NCI-H1092 (cell line): ENCODE measurements at regions not wholly inside any gene's neighbourhood (a gene's known extent, or its start where the extent isn't known, plus 50 kb on each side); places are given as distances from the start of the nearest gene placed in this dataset.
"Not testable (repeated sequence)": the region's sequence is repeated elsewhere in the genome, so short reads cannot be mapped to it uniquely, and the experiment has no call there.

Source experiments
- DNase-seq: peaks from one replicate; lab custom pipeline; 2025; lab: John Stamatoyannopoulos, UW

DNA sequence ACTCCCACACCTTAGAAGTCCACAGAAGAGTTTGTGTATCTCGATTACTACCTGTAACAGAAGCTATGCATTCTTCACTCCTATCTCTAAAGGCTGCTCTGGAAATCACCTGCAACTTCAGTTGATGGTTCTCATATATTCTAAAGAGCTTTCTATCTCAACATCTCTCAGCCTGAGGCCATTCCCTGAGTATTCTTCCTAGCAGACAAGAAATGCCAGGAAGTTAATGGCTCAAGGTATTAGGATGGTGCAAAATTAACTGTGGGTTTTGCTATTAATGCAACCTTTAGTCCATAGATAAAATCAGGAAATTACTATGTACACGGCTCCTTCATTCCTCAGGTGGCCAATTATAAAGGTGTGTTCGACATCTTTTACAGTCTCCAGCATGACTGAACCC lies 290.1 kb downstream of the ZNF716 start:
- not testable (repeated sequence) for DNase-seq

DNA sequence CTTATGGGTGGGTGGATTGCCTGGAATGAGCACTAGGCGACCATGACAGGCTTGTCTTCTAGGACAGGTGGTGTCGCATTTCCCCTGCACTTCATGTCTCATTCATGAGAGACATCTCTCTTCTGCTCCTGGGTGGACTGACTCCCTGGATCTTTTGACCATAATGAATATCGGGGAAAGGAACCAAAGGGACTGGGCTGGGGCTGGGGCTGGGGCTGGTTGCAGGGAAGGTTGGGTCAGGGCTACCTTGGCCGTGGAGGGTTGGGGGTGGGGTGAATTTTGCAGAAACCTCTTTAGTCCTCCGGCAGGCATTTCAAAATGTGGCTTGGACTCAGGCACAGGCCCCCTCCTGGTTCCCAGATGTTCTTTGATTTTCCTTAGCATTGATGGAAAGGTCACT lies 319.2 kb downstream of the ZNF716 start:
- DNase-seq: no peak

DNA sequence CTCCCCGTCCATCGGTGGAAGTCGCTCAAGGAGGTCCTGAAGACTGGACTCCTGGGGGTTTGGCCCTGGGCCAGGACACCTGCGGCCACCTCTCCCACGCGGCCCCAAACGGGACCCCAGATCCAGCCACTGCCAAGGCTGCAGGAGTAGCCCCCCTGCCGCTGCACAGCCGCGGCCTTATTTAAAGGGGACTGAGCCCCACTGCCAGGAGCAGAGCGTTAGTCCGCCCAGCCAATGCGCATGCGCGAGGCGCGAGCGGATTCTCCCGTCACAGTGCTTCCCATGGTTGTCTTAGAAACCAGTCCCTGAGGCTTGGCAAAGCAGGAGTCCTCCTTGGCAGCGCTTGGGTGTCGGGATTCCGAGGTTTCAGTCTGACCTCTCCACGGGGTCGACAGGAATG lies 320.0 kb downstream of the ZNF716 start:
- no peak for DNase-seq

DNA sequence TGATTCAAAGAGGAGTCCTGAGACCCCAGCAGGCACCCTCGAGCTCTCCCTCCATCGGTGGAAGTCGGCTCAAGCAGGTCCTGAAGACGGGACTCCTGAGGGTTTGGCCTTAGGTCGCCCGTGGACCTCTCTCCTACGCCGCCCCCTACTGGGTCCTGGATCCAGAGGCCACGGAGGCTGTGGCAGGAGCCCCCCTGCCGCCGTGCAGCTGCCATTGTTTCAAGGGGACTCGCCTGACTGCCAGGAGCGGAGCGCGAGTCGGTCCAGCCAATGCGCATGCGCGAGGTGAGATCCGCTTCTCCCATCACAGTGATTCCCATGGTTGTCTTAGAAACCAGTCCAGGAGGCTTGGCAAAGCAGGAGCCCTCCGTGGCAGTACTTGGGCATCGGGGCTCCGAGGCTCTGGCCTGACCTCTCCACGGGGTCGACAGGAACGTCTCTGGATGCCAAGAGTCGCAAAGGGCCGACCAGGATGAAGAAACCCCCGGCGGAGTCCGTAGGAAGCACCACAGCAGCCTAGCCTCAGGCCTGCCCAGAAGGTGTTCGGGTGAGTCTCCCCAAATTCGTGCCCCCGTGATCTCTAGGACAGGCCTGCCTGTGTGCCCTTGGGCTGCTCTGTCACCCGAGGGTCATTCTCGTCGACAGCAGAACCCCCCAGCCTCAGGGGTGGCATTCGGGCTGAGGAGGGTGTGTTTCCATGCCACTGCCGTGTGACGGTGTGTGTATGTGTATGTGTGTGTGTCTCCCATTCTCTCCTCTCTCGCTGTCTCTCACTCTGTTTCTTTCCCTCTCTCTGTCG lies 322.3 kb downstream of the ZNF716 start:
- DNase-seq: no peak

DNA sequence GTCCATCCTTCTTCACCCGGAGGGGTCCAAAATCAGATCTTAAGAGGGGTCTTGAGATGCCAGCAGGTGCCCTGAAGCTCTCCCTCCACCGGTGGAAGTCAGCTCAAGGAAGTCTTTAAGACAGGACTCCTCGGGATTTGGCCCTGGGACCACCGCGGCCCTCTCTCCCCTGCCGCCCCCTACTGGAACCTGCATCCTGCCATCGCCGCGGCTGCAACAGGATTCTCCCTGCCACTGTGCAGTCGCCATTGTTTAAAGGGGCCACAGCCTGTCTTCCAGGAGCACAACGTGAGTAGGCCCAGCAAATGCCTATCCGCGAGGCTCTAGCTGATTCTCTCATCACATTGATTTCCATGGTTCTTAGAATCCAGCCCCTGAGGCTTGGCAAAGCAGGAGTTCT lies 324.3 kb downstream of the ZNF716 start:
- no peak for DNase-seq

DNA sequence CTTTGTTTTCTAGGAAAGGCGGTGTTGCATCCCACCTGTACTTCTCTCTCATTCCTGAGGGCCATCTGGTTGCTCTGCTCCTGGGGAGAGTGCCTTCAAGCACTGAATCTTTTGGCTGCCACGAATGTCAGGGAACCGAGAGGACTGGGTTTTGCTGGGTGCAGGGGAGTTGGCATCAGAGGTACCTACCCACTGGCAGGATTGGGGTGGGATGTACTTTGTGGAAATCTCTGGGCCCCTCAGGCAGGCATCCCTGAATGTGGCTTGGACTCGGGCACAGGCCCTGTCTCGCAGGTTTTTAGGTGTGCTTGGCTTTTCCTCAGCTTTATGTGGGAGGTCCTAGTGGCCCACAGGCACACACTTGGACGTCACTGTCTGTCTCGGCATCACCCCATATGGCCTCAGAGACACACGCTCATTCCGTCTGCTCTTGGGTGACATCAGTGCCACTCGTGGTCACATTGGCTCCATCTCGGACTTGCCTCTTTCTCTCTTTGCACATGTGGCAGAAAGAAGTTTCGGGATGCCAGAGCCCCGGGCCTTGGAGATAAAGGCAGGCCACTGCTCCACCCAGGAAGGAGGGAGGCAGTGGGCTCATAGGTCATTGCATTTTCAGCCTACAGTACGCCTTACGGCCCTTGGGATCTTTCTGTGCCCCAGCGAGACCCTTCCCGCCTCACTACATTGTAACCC lies 325.6 kb downstream of the ZNF716 start:
- DNase-seq: no peak

DNA sequence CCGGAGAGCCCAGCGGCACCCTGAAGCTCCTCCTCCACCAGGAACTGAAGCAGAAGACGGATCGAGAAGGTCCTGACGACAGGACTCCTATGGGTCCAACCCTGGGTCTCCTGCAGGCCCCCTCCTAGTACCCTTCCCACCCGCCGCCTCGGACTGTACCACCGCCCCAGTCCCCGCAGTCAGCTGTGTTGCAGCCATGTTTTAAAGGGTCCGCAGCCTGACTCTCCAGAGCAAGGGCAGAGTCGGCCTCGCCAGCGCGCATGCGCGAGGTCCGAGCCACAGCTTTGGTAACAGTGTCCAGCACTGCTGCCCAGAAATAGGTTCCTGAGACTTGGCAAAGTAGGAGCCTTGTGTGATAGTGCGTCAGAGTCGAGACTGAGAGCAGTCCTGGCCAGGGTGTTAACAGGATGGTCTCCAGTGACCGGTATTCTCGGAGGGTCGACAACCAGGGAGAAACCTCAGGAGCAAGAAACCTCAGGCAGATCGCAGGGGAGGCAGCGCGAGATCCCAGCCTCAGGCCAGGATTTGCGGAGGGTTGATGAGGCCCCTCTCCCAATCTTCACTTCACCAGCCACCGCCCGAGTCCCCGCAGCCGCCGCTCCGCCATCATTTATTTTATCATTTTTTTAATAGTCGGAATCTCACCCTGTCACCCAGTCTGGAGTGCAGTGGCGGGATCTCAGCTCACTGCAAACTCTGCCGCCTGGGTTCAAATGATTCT lies 326.3 kb downstream of the ZNF716 start:
- not testable (repeated sequence) for DNase-seq

DNA sequence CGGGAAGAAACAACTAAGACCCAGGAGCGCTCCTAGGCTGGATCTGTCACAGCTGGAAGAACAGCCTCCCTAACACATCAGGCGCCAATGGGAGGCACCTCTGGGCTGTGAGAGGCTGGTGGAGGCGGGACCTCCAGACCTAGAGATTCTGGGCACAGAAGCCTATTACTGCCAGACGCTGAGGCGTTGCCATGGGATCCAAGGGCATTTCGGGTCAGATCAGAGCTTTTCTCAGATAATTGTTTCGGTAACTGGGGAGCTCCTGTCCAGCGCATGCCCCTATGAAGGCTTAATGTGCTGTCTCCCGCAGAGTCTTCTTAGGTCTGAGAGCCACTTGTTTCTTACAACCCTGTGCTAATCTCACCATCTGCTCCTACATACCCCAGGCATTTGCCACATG lies 339.2 kb downstream of the ZNF716 start:
- DNase-seq: no peak

DNA sequence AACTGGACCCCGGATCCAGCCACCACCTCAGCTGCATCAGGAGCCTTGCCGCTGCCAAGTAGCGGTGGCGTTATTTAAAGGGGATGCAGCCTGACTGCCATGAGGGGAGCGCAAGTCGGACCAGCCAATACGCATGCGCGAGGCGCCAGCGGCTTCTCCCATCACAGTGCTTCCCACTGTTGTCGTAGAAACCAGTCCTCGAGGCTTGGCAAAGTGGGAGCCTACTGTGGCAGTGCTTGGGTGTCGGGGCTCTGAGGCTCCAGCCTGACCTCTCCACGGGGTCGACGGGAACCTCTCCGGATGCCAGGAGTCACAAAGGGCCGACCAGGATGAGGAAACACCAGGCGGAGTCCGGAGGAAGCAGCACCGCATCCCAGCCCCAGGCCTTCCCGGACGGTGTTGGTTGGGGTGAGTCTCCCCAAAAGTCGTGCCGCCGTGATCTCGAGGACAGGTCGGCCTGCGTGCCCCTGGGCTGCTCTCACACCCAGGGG lies 369.6 kb downstream of the ZNF716 start:
- DNase-seq: no peak

DNA sequence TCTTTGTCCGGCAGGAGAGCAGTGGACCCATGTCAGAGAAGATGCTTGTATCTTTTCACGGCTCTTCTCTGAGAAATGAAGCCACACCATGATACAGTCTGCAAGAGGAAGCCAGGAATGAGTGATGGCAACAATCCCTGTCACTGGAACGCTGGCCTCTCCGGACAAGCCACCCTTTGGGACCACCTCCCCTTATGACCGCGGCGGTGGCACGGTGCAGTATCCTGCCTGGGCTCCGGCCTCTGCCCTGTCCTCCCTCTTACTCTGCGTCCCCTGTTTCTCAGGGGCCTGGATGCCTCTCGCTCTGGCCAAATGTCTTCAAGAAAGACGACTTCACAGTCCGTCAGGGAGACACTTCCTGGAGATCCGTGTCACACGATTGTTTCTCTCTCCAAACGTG lies 370.5 kb downstream of the ZNF716 start:
- no peak for DNase-seq

DNA sequence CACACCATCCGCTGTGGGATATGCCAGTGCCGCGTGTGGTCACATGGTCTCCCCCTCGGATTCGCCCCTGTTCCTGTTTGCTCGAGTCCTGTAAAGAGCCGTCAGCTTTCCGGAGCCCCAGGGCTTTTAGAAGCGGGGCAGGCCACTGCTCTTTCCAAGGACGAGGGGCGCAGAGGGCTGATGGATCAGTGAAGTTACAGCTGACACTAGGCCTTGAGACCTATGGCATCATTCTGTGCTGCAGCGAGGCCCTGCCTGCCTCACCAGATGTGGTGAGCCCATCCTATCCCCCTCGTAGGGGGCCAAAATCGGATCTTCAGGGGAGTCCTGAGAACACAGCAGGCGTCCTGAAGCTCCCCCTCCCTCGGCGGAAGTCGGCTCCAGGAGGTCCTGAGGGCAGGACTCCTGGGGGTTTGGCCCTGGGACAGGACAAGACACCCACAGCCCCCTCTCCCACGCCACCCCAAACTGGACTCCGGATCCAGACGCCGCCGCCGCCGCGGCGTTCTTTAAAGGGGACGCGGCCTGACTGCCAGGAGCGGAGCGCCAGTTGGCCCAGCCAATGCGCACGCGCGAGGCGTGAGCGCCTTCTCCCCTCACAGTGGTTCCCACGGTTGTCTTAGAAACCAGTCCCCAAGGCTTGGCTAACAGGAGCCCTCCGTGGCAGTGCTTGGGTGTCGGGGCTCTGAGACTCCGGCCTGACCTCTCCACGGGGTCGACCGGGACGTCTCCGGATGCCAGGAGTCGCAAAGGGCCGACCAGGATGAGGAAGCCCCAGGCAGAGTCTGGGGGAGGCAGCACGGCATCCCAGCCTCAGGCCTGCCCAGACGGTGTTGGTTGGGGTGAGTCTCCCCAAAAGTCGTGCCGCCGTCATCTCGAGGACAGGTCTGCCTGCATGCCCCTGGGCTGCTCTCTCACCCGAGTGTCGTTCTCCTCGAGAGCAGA lies 371.7 kb downstream of the ZNF716 start:
- DNase-seq: no peak

DNA sequence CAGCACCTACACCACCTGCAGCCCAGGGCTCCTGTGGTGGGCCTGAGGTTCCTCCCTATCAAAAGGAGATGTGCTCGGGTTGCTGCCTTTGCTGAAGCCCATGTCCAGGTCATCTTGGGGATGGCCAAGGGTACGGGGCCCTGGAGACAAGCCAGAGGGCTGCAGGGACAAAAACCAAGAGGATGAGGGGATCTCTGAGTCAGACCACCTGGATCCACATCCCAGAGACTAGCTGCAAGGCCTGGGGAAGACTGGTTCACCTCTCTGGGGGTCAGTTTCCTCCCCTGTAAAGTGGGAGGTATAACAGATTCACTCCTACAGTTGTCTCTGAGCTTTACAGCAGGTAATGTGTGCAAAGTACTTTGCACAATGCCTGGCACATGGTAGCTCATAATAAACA lies 376.6 kb downstream of the ZNF716 start:
- DNase-seq: not testable (repeated sequence)

DNA sequence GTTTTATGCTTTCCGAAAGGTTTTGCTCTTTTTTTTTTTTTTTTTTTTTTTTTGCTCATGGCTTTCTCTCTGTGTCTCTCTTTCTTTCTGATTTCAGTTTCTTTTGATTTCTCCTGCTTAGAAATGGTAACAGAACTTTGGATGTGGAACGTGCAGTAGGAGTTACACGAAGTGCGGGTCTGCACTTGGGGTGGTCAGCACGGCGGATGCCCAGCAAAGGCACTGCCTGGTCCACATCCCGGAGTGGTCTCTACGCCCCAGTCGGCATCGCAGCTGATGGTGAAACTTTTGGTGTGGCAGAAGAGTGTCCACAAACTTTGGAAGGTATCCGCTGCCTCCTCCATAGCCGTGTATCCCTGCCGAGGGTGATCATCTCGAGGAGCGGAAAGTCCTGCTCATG lies 385.2 kb downstream of the ZNF716 start:
- not testable (repeated sequence) for DNase-seq

DNA sequence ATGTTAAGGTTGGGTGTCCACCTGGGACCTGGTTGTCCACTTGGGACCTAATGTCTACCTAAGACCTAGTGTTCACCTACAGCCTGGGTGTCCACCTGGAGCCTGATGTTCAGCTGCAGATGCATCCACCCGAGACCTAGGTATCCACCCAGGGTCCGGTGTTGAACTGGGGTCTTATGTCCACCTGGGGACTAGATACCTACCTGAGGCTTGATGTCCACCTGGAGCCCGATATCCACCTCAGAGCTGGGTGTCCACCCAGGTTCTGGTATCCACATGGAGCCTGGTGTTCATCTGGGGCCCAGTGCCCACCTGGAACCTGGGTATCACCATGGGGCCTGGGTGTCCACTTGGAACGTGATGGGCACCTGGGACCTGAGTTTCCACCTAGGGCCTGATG lies 389.2 kb downstream of the ZNF716 start:
- DNase-seq: not testable (repeated sequence)

DNA sequence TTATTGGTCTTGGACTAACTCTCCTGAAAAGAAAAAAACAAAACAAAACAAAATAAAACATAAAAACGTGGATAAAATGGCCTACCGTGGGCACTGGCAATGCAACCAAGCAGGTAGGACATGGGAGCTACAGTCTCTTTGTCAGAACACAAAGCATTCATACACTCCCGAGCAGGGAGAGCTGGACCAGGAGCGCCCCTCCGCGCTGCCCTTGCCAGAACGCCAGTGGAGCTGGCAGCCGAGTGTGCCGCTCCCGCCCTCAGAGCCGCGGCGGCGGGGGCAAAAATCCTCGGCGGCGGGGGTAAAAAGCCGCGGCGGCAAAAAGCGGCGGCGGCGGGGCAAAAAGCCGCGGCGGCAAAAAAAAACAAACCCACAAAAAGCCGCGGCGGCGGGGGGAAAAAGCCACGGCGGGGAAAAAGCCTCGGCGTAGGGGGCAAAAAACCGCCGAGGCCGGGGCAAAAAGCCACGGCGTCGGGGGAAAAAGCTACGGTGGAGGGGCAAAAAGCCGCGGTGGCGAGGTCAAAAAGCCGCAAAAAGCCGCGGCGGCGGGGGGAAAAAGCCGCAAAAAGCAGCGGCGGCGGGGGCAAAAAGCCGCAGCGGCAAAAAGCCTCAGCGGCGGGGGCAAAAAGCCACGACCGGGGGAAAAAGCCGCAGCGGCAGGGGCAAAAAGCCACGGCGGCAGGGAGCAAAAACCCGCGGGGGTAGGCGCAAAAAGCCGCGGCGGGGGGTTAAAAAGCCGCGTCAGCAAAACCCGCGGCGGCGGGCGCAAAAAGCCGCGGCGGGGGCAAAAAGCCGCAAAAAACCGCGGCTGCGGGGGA lies 418.1 kb downstream of the ZNF716 start:
- DNase-seq: peak; percentile 54

DNA sequence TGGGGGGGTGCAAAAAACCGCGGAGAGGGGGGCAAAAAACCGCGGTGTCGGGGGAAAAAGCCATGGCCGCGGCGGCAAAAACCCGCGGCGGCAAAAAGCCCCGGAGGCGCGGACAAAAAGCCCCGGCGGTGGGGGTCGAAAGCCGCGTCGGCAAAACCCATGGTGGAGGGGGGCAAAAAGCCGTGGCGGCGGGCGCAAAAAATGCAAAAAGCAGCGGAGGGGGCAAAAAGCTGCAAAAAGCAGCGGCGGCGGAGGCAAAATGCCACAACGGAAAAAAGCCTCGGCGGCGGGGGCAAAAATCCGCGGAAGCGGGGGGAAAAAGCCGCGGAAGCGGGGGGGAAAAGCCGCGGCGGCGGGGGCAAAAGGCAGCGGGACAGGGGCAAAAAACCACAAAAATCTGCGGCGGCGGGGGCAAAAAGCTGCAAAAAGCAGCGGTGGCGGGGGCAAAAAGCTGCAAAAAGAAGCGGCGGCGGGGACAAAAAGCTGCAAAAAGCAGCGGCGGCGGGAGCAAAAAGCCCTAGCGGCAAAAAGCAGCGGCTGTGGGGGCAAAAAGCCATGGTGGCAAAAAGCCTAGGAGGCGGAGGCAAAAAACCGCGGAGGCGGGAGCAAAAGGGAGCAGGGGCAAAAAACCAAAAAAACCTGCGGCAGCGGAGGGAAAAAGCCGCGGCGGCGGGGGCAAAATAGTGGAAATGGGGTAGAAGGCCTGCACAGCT lies 418.9 kb downstream of the ZNF716 start:
- no peak for DNase-seq
